PC-9 (cell line): ENCODE measurements at regions not wholly inside any gene's neighbourhood (a gene's known extent, or its start where the extent isn't known, plus 50 kb on each side); places are given as distances from the start of the nearest gene placed in this dataset.

Experiments used
- BruUV-seq: library from RNA; stranded (reverse); fragments of 400-500 nt; replicated peaks from 2 replicates; lab custom pipeline; 2021; lab: Mats Ljungman, UMichigan
- CTCF ChIA-PET: fragments of 300-600 bp; sonication (Branson Sonifier 250); formaldehyde crosslinking; loops from one replicate; lab custom pipeline; 2022; ENCODE audit warnings: antibody characterized with exemption; lab: Charles Lee
- POLR2A ChIA-PET: fragments of 300-600 bp; sonication (Branson Sonifier 250); formaldehyde crosslinking; loops from one replicate; lab custom pipeline; 2022; ENCODE audit warnings: antibody characterized with exemption; ENCODE audit not compliant: unreplicated experiment; lab: Charles Lee
- DNase-seq, 2 experiments: peaks; one replicate each; pipeline versions ENCODE4 v3.0.0 to v3.0.0-alpha.2; 2015 to 2022; ENCODE audit warnings: mixed read lengths in 1 of 2
- H2AFZ ChIP-seq: fragments of 200-600 bp; sonication (generic); 2 replicates; pipeline ENCODE4 v1.8.1; 2017; ENCODE audit warnings: antibody characterized with exemption
- H3F3A ChIP-seq: fragments of 200-600 bp; sonication (generic); 2 replicates; pipeline ENCODE4 v1.8.1; 2017; ENCODE audit warnings: antibody characterized with exemption, mild to moderate bottlenecking, low read depth; ENCODE audit not compliant: insufficient read depth
- H3K27ac ChIP-seq: fragments of 200-600 bp; sonication (generic); 2 replicates; pipeline ENCODE4 v1.6.1; 2016; ENCODE audit warnings: mixed run types
- H3K27me3 ChIP-seq: fragments of 200-600 bp; sonication (generic); 2 replicates; pipeline ENCODE4 v1.6.1; 2016; ENCODE audit warnings: low read depth, mixed run types; ENCODE audit not compliant: insufficient read depth
- H3K36me3 ChIP-seq: fragments of 200-600 bp; sonication (generic); 2 replicates; pipeline ENCODE4 v1.6.1; 2016; ENCODE audit warnings: low read depth, mixed run types
- H3K4me1 ChIP-seq: fragments of 200-600 bp; sonication (generic); replicated peaks from 2 replicates; pipeline ENCODE4 v1.6.1; 2016; ENCODE audit warnings: mixed run types; ENCODE audit not compliant: insufficient read depth
- H3K4me2 ChIP-seq: fragments of 200-600 bp; sonication (generic); 2 replicates; pipeline ENCODE4 v1.6.1; 2017; ENCODE audit warnings: mixed run types
- H3K4me3 ChIP-seq: fragments of 200-600 bp; sonication (generic); 2 replicates; pipeline ENCODE4 v1.6.1; 2016; ENCODE audit warnings: mixed run types
- H3K79me2 ChIP-seq: fragments of 200-600 bp; sonication (generic); 2 replicates; pipeline ENCODE4 v1.6.1; 2017; ENCODE audit warnings: low read depth, mixed run types
- H3K9me2 ChIP-seq: fragments of 200-600 bp; sonication (generic); 2 replicates; pipeline ENCODE4 v1.8.1; 2017; ENCODE audit warnings: mild to moderate bottlenecking; ENCODE audit not compliant: insufficient read depth
- H3K9me3 ChIP-seq: fragments of 200-600 bp; sonication (generic); 2 replicates; pipeline ENCODE4 v1.8.1; 2016; ENCODE audit warnings: low read depth; ENCODE audit not compliant: insufficient read depth
- H4K20me1 ChIP-seq: fragments of 200-600 bp; sonication (generic); 2 replicates; pipeline ENCODE4 v1.8.1; 2017; ENCODE audit not compliant: insufficient read depth
- EZH2 ChIP-seq: fragments of 200-600 bp; sonication (generic); IDR thresholded peaks from 2 replicates; pipeline ENCODE4 v1.8.0; 2017; ENCODE audit warnings: antibody characterized with exemption, low read depth
- intact Hi-C: fragments of 100-400 bp; cut with micrococcal nuclease; formaldehyde crosslinking; loops from one replicate; pipeline ENCODE4 v1.10.0; 2022; ENCODE audit not compliant: unreplicated experiment
- TF ChIP-seq, protein P1 (sequence below): fragments of 200-600 bp; sonication (generic); conservative IDR thresholded peaks from 2 replicates; pipeline ENCODE4 v1.6.1; 2017; ENCODE audit warnings: mixed run types, antibody characterized with exemption, mild to moderate bottlenecking, moderate library complexity

GRCh38 chr13:61944329-61944929, 528.8 kb upstream of the PCDH20 start:
- Histone ChIP-seq H3K27ac (no peak overlapping the region), H3K4me2 (no peak overlapping the region), H3K36me3 (no peaks in the 10 kb centered on the region), H3K4me1 (no peaks in the 10 kb centered on the region), H4K20me1 (no peaks in the 10 kb centered on the region), H3K27me3 (no peaks in the 10 kb centered on the region), H2AFZ (no peak overlapping the region), H3K9me2 (no peaks in the 10 kb centered on the region), H3K79me2 (no peaks in the 10 kb centered on the region), H3F3A (no peaks in the 10 kb centered on the region), H3K9me3 (no peaks in the 10 kb centered on the region), H3K4me3 (no peak overlapping the region)
- no peak for TF ChIP-seq EZH2
- TF ChIP-seq, protein P1, sequence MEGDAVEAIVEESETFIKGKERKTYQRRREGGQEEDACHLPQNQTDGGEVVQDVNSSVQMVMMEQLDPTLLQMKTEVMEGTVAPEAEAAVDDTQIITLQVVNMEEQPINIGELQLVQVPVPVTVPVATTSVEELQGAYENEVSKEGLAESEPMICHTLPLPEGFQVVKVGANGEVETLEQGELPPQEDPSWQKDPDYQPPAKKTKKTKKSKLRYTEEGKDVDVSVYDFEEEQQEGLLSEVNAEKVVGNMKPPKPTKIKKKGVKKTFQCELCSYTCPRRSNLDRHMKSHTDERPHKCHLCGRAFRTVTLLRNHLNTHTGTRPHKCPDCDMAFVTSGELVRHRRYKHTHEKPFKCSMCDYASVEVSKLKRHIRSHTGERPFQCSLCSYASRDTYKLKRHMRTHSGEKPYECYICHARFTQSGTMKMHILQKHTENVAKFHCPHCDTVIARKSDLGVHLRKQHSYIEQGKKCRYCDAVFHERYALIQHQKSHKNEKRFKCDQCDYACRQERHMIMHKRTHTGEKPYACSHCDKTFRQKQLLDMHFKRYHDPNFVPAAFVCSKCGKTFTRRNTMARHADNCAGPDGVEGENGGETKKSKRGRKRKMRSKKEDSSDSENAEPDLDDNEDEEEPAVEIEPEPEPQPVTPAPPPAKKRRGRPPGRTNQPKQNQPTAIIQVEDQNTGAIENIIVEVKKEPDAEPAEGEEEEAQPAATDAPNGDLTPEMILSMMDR: no peak
- ChIA-PET CTCF (no interaction called here), POLR2A (no interaction called here)
- BruUV-seq: no TSS peak
- no peak for DNase-seq
- intact Hi-C loops: no loop called here

DNA sequence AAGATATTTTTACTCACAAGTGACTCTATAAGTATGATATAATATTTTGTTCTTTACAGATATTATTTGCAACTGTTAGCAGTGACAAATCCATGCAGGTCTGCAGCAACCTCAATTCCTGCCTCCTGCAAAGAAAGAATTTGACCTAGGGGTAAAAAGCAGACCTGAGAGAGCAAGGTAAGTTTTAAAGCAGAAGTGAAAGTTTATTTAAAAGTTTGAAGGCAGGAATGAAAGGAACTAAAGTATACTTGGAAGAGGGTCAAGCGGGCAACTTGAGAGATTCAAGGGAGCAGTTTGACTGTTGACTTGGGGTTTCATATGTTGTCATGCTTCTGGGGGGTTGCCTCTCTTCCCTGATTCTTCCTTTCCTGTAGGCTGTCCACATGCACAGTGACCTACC, 520.1 kb upstream of the PCDH20 start:
- Histone ChIP-seq H3K9me2 (no peaks in the 10 kb centered on the region), H3K36me3 (no peaks in the 10 kb centered on the region), H3K27ac (no peak overlapping the region), H3K4me2 (no peak overlapping the region), H3K9me3 (no peaks in the 10 kb centered on the region), H3K4me1 (no peaks in the 10 kb centered on the region), H3K27me3 (no peaks in the 10 kb centered on the region), H3K79me2 (no peaks in the 10 kb centered on the region), H3K4me3 (no peak overlapping the region), H4K20me1 (no peaks in the 10 kb centered on the region), H2AFZ (no peak overlapping the region), H3F3A (no peaks in the 10 kb centered on the region)
- CTCF ChIA-PET: no interaction called here
- intact Hi-C loops: no loop called here
- TF ChIP-seq EZH2: no peak
- TF ChIP-seq, protein P1: no peak
- POLR2A ChIA-PET: no interaction called here
- BruUV-seq: no TSS peak
- DNase-seq: no peak

GRCh38 chr13:61927648-61928047, 512.0 kb upstream of the PCDH20 start:
- H3F3A ChIP-seq: no peaks in the 10 kb centered on the region
- no peaks in the 10 kb centered on the region for H3K4me1 ChIP-seq
- H3K9me2 ChIP-seq: no peaks in the 10 kb centered on the region
- intact Hi-C loops: no loop called here
- H3K27me3 ChIP-seq: no peaks in the 10 kb centered on the region
- CTCF ChIA-PET: no interaction called here
- H3K27ac ChIP-seq: no peak overlapping the region
- no TSS peak for BruUV-seq
- no peaks in the 10 kb centered on the region for H3K79me2 ChIP-seq
- H3K4me2 ChIP-seq: no peak overlapping the region
- no peaks in the 10 kb centered on the region for H3K9me3 ChIP-seq
- TF ChIP-seq, protein P1: no peak
- no peak for TF ChIP-seq EZH2
- DNase-seq: no peak
- no peak overlapping the region for H3K4me3 ChIP-seq
- no peaks in the 10 kb centered on the region for H3K36me3 ChIP-seq
- POLR2A ChIA-PET: no interaction called here
- H2AFZ ChIP-seq: no peak overlapping the region
- no peaks in the 10 kb centered on the region for H4K20me1 ChIP-seq
